Tibial nerve (tissue), 3 donors: ENCODE measurements at regions not wholly inside any gene's neighbourhood (a gene's known extent, or its start where the extent isn't known, plus 50 kb on each side); places are given as distances from the start of the nearest gene placed in this dataset.

ENCODE experiments used
- POLR2A ChIP-seq, 2 donors: fragments of 450-650 bp; IDR thresholded peaks; one replicate each; pipeline ENCODE4 v1.6.1; 2017; ENCODE audit warnings: antibody characterized with exemption in 2 of 2, mild to moderate bottlenecking in 2 of 2, moderate library complexity in 2 of 2
- TF ChIP-seq, protein P1 (sequence below), 5 experiments: fragments of 200-600 bp in 3 of 5; fragments of 450-650 bp in 2 of 5; sonication (generic) in 3 of 5; IDR thresholded peaks; one replicate each; pipeline ENCODE4 v1.5.1; 2016 to 2019; ENCODE audit warnings: antibody characterized with exemption in 5 of 5, mild to moderate bottlenecking in 3 of 5, moderate library complexity in 2 of 5

- TF ChIP-seq, protein P1, sequence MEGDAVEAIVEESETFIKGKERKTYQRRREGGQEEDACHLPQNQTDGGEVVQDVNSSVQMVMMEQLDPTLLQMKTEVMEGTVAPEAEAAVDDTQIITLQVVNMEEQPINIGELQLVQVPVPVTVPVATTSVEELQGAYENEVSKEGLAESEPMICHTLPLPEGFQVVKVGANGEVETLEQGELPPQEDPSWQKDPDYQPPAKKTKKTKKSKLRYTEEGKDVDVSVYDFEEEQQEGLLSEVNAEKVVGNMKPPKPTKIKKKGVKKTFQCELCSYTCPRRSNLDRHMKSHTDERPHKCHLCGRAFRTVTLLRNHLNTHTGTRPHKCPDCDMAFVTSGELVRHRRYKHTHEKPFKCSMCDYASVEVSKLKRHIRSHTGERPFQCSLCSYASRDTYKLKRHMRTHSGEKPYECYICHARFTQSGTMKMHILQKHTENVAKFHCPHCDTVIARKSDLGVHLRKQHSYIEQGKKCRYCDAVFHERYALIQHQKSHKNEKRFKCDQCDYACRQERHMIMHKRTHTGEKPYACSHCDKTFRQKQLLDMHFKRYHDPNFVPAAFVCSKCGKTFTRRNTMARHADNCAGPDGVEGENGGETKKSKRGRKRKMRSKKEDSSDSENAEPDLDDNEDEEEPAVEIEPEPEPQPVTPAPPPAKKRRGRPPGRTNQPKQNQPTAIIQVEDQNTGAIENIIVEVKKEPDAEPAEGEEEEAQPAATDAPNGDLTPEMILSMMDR (IDR thresholded peaks at IDR 0.05), result no peak
- TF ChIP-seq POLR2A (IDR thresholded peaks at IDR 0.05), result no peak
Measured at GRCh38 chr1:222284466-222284865, 263.4 kb downstream of the HHIPL2 start.
